ENCODE measurements at regions not wholly inside any gene's neighbourhood (a gene's known extent, or its start where the extent isn't known, plus 50 kb on each side); places are given as distances from the start of the nearest gene placed in this dataset.

DNA sequence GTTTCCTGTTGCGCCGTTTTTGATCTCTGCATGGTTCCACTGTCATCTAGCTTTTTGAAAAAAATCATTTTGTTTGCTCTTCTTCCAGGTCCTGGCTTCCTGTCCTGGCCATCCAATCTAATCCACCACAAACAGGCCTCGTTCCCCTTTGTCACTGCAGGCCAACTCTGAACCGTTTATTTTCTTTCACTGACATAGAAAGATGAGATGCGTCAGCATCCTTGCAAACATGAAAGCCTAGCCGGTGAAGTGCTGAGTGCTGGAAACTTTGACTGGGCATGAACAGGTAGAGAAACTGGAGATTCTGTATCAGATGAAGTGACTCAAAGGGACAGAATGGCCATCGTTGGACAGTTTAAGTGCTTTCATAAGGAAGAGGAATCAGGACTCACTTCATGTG, 1247.8 kb downstream of the TYW1 start:
- TF ChIP-seq, protein P1, sequence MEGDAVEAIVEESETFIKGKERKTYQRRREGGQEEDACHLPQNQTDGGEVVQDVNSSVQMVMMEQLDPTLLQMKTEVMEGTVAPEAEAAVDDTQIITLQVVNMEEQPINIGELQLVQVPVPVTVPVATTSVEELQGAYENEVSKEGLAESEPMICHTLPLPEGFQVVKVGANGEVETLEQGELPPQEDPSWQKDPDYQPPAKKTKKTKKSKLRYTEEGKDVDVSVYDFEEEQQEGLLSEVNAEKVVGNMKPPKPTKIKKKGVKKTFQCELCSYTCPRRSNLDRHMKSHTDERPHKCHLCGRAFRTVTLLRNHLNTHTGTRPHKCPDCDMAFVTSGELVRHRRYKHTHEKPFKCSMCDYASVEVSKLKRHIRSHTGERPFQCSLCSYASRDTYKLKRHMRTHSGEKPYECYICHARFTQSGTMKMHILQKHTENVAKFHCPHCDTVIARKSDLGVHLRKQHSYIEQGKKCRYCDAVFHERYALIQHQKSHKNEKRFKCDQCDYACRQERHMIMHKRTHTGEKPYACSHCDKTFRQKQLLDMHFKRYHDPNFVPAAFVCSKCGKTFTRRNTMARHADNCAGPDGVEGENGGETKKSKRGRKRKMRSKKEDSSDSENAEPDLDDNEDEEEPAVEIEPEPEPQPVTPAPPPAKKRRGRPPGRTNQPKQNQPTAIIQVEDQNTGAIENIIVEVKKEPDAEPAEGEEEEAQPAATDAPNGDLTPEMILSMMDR (IDR thresholded peaks at IDR 0.05; ENCODE audit: insufficient read depth, low read depth, low read length) = no peak
- TF ChIP-seq EZH2 (IDR thresholded peaks at IDR 0.05; ENCODE audit: insufficient read depth, low read length) = no peak

Measured in astrocyte (in vitro differentiated cells and primary cell).